ENCODE measurements at regions not wholly inside any gene's neighbourhood (a gene's known extent, or its start where the extent isn't known, plus 50 kb on each side); places are given as distances from the start of the nearest gene placed in this dataset.

DNA sequence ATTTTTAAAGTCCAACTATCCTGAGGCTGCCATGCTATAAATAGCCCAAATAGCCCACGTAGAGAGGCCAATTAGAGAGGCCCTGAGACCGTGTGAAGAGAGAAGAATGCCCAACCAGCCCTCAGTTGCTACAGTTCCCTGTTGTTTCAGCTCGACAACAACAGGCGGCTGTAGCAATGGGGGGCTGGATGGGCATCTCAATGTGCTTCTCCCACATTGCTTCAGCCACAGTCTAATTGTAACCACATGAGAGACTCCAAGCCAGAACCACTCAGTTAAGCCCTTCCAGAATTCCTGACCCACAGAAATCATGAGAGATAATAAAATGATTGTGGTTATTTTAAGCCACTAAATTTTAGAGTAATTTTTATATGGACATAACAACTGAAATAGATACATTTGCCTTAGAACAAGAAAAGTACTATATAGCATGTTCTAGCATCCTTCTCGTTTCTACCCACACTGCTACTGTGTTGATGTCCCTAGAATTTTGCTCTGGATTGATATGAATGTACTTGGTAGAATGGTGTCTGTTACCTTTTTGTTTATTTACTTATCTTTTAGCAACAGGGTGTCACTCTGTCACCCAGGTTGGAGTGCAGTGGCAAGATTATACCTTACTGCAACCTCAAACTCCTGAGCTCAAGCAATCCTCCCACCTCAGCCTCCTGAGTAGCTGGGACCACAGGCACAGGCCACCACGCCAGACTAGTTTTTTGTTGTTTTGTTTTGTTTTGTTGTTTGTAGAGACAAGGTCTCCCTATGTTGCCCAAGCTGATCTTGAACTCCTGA, 436.4 kb downstream of the BCOR start:
- TF ChIP-seq, protein P1, sequence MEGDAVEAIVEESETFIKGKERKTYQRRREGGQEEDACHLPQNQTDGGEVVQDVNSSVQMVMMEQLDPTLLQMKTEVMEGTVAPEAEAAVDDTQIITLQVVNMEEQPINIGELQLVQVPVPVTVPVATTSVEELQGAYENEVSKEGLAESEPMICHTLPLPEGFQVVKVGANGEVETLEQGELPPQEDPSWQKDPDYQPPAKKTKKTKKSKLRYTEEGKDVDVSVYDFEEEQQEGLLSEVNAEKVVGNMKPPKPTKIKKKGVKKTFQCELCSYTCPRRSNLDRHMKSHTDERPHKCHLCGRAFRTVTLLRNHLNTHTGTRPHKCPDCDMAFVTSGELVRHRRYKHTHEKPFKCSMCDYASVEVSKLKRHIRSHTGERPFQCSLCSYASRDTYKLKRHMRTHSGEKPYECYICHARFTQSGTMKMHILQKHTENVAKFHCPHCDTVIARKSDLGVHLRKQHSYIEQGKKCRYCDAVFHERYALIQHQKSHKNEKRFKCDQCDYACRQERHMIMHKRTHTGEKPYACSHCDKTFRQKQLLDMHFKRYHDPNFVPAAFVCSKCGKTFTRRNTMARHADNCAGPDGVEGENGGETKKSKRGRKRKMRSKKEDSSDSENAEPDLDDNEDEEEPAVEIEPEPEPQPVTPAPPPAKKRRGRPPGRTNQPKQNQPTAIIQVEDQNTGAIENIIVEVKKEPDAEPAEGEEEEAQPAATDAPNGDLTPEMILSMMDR (optimal IDR thresholded peaks at IDR 0.05 in 1 of 3, IDR thresholded peaks at IDR 0.05 in 1 of 3, conservative IDR thresholded peaks at IDR 0.05 in 1 of 3; ENCODE audit: extremely low read depth in 1 of 3, insufficient read depth in 2 of 3, low read length in 3 of 3) = no peak
- TF ChIP-seq EZH2 (IDR thresholded peaks at IDR 0.05; ENCODE audit: low read length) = no peak

All from keratinocyte (primary cell).